ENCODE measurements at regions not wholly inside any gene's neighbourhood (a gene's known extent, or its start where the extent isn't known, plus 50 kb on each side); places are given as distances from the start of the nearest gene placed in this dataset.

GRCh38 chr6:132142768-132143167 is 191.6 kb upstream of the CCN2 start:
- Histone ChIP-seq H3K9me3 (no peaks in the 10 kb centered on the region), H3K4me2 (peak overlapping the region; percentile 12; the same call in 1 of the 2 replicates), H3F3A (replicated peaks; ENCODE audit: insufficient read depth) (no peaks in the 10 kb centered on the region), H3K27me3 (ENCODE audit: insufficient read depth) (no peaks in the 10 kb centered on the region), H4K20me1 (ENCODE audit: insufficient read depth) (no peaks in the 10 kb centered on the region), H3K9me2 (no peaks in the 10 kb centered on the region), H3K79me2 (ENCODE audit: insufficient read depth) (no peaks in the 10 kb centered on the region), H3K36me3 (replicated peaks in 1 of 2; ENCODE audit: control insufficient read depth in 1 of 2, insufficient read depth in 2 of 2, low read length in 1 of 2) (no peaks in the 10 kb centered on the region), H3K4me1 (ENCODE audit: control insufficient read depth in 1 of 2, insufficient read depth in 2 of 2, low read depth in 1 of 2, low read length in 1 of 2) (peaks cover 0 to 7% of the 10 kb centered on the region in 2 experiments; a peak in 2 of 4 replicates), H2AFZ (ENCODE audit: low read depth) (no peak overlapping the region), H3K9ac (no peak overlapping the region), H3K27ac (ENCODE audit: low read depth in 2 of 2, low read length in 1 of 2) (peak overlapping the region in 1 of 2 experiments; percentile 14; a peak in 1 of 4 replicates), H3K4me3 (ENCODE audit: low read depth in 2 of 2, low read length in 1 of 2) (no peak overlapping the region)
- ChIA-PET CTCF (interaction anchor here (0.8 kb wide), 1 partner anchor 75 kb away, joined by 3 read pairs; no protein-coding TSS in a partner anchor), POLR2A (no interaction called here)
- no peak for DNase-seq
- TF ChIP-seq MEF2A (IDR thresholded peaks at IDR 0.05; ENCODE audit: borderline replicate concordance, low read depth), result no peak
- TF ChIP-seq FOXJ3 (CRISPR knock-in tag; IDR thresholded peaks at IDR 0.05), result no peak
- TF ChIP-seq RCOR1 (IDR thresholded peaks at IDR 0.05; ENCODE audit: low read length), result no peak
- no peak for TF ChIP-seq CHD2 (IDR thresholded peaks at IDR 0.05; ENCODE audit: low read length, partially characterized antibody)

DNA sequence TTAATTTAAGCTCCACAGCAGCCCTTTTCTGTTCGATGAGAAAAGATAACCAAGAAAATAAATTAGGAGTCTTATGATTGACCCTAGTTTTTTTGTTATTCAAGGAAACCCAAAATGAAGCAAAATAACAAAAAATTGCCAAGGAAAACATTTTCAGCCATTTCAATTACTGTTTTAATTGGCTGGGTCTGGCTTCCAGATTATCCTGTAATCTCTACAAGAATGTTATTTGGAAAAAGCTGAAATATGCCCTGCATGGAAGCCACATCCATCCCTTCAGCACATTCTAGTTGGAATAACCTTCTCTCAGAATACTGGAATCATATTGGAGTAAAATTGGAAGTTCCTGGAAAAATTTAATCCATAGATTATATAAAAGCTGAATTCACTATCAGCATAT is 191.1 kb upstream of the CCN2 start:
- WGBS (ENCODE audit: low lambda C conversion rate), result 14% methylated on average over 1 of the region's 1 CpG
- POLR2A ChIA-PET, result no interaction called here
- Histone ChIP-seq H3K9me2 (no peaks in the 10 kb centered on the region), H3K4me2 (no peak overlapping the region), H3K9me3 (no peaks in the 10 kb centered on the region), H3K27ac (ENCODE audit: low read depth in 2 of 2, low read length in 1 of 2) (peak overlapping the region in 1 of 2 experiments; percentile 14; a peak in 1 of 4 replicates), H3K4me3 (ENCODE audit: low read depth in 2 of 2, low read length in 1 of 2) (no peak overlapping the region), H4K20me1 (ENCODE audit: insufficient read depth) (no peaks in the 10 kb centered on the region), H3K4me1 (ENCODE audit: control insufficient read depth in 1 of 2, insufficient read depth in 2 of 2, low read depth in 1 of 2, low read length in 1 of 2) (peaks cover 0 to 3% of the 10 kb centered on the region in 2 experiments; a peak in 1 of 4 replicates), H2AFZ (ENCODE audit: low read depth) (0 out of 2 replicates have a peak overlapping the region, but pooled peaks have one; percentile 56), H3K79me2 (ENCODE audit: insufficient read depth) (no peaks in the 10 kb centered on the region), H3K36me3 (replicated peaks in 1 of 2; ENCODE audit: control insufficient read depth in 1 of 2, insufficient read depth in 2 of 2, low read length in 1 of 2) (no peaks in the 10 kb centered on the region), H3K27me3 (ENCODE audit: insufficient read depth) (no peaks in the 10 kb centered on the region), H3F3A (replicated peaks; ENCODE audit: insufficient read depth) (no peaks in the 10 kb centered on the region), H3K9ac (no peak overlapping the region)
- TF ChIP-seq EP300 (IDR thresholded peaks at IDR 0.05; ENCODE audit: borderline replicate concordance in 1 of 2, low read depth in 1 of 2, low read length in 1 of 2), result no peak
- no peak for TF ChIP-seq NFIC (IDR thresholded peaks at IDR 0.05; ENCODE audit: borderline replicate concordance)
- TF ChIP-seq TCF12 (IDR thresholded peaks at IDR 0.05), result no peak
- TF ChIP-seq MAX (IDR thresholded peaks at IDR 0.05; ENCODE audit: low read depth), result no peak
- TF ChIP-seq CHD2 (IDR thresholded peaks at IDR 0.05; ENCODE audit: low read length, partially characterized antibody), result no peak
- no peak for TF ChIP-seq USF1 (IDR thresholded peaks at IDR 0.05; ENCODE audit: borderline replicate concordance, low read depth)
- no peak for TF ChIP-seq SMC3 (IDR thresholded peaks at IDR 0.05; ENCODE audit: low read depth, low read length)
- TF ChIP-seq, protein P1, sequence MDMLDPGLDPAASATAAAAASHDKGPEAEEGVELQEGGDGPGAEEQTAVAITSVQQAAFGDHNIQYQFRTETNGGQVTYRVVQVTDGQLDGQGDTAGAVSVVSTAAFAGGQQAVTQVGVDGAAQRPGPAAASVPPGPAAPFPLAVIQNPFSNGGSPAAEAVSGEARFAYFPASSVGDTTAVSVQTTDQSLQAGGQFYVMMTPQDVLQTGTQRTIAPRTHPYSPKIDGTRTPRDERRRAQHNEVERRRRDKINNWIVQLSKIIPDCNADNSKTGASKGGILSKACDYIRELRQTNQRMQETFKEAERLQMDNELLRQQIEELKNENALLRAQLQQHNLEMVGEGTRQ (IDR thresholded peaks at IDR 0.05; ENCODE audit: borderline replicate concordance, low read depth, low read length), result no peak
- TF ChIP-seq RAD21 (IDR thresholded peaks at IDR 0.05; ENCODE audit: low read length), result no peak
- TF ChIP-seq RCOR1 (IDR thresholded peaks at IDR 0.05; ENCODE audit: low read length), result no peak
- no peak for TF ChIP-seq JUND (IDR thresholded peaks at IDR 0.05)
- no peak for TF ChIP-seq GATA2 (CRISPR knock-in tag; IDR thresholded peaks at IDR 0.05)
- TF ChIP-seq TAF1 (IDR thresholded peaks at IDR 0.05; ENCODE audit: borderline replicate concordance, low read depth, low read length), result no peak
- TF ChIP-seq, protein P2, sequence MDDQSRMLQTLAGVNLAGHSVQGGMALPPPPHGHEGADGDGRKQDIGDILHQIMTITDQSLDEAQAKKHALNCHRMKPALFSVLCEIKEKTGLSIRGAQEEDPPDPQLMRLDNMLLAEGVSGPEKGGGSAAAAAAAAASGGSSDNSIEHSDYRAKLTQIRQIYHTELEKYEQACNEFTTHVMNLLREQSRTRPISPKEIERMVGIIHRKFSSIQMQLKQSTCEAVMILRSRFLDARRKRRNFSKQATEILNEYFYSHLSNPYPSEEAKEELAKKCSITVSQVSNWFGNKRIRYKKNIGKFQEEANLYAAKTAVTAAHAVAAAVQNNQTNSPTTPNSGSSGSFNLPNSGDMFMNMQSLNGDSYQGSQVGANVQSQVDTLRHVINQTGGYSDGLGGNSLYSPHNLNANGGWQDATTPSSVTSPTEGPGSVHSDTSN (IDR thresholded peaks at IDR 0.05), result no peak
- no peak for TF ChIP-seq TEAD4 (IDR thresholded peaks at IDR 0.05; ENCODE audit: borderline replicate concordance, insufficient read depth)
- DNase-seq, result no peak
- CTCF ChIA-PET, result no interaction called here

Measured in SK-N-SH (cell line).